HEK293T (cell line): ENCODE measurements at regions not wholly inside any gene's neighbourhood (a gene's known extent, or its start where the extent isn't known, plus 50 kb on each side); places are given as distances from the start of the nearest gene placed in this dataset.

ENCODE experiments used
- ARNT ChIP-seq: fragments of 450-650 bp; IDR thresholded peaks from 2 replicates; pipeline ENCODE4 v1.6.1; 2017; ENCODE audit warnings: mild to moderate bottlenecking
- BHLHE40 ChIP-seq: fragments of 450-650 bp; IDR thresholded peaks from 2 replicates; pipeline ENCODE4 v1.6.1; 2016; ENCODE audit warnings: mild to moderate bottlenecking, moderate library complexity, borderline replicate concordance
- ELF4 ChIP-seq: fragments of 450-650 bp; IDR thresholded peaks from 2 replicates; pipeline ENCODE4 v1.6.1; 2017; ENCODE audit warnings: antibody characterized with exemption
- FOXM1 ChIP-seq: fragments of 450-650 bp; IDR thresholded peaks from 2 replicates; pipeline ENCODE4 v1.6.1; 2017; ENCODE audit warnings: mild to moderate bottlenecking, borderline replicate concordance
- L3MBTL2 ChIP-seq: fragments of 450-650 bp; conservative IDR thresholded peaks from 2 replicates; pipeline ENCODE4 v1.6.1; 2016; ENCODE audit warnings: mild to moderate bottlenecking
- PKNOX1 ChIP-seq: fragments of 450-650 bp; IDR thresholded peaks from 2 replicates; pipeline ENCODE4 v1.6.1; 2016
- SP1 ChIP-seq: fragments of 450-650 bp; IDR thresholded peaks from 2 replicates; pipeline ENCODE4 v1.6.1; 2017
- SUZ12 ChIP-seq: fragments of 450-650 bp; IDR thresholded peaks from 2 replicates; pipeline ENCODE4 v1.6.1; 2016; ENCODE audit warnings: mild to moderate bottlenecking
- TARDBP ChIP-seq: fragments of 450-650 bp; IDR thresholded peaks from 2 replicates; pipeline ENCODE4 v1.6.1; 2016
- ZNF384 ChIP-seq: fragments of 450-650 bp; IDR thresholded peaks from 2 replicates; pipeline ENCODE4 v1.6.1; 2016

DNA sequence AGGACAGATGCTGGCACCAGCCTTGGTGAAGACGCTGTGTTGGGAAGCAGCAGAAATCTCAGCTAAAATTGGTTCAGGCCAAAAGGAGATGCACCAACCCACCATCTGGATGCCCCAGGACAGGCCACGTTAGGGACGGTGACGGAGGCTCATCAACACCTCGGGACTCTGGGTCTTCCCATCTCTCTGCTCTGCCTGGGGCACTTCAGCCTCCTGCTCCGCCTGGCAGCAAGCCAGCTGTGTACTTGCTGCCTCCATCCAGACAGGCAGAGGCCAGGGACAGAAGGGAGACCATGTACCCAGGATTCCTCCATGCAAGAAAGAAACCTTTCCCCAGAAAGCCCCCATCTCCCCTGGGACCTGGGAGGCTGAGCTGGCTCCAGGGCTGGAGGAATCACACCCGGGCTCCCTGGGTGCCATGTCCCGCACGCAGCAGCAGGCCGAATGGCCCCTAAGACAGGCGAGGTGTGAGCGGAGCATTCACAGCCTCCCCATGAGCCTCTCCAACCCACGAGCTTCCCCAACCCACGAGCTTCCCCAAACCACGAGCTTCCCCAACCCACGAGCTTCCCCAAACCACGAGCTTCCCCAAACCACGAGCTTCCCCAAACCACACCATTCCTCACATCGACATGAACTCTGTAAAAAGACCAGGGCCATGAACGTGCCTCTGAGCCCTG lies 274.5 kb downstream of the C16orf95 start:
- TF ChIP-seq TARDBP = no peak
- TF ChIP-seq PKNOX1 = no peak
- no peak for TF ChIP-seq ELF4
- TF ChIP-seq ZNF384 = no peak
- TF ChIP-seq BHLHE40 = no peak
- no peak for TF ChIP-seq SP1
- TF ChIP-seq ARNT = no peak
- TF ChIP-seq FOXM1 = no peak
- no peak for TF ChIP-seq SUZ12
- TF ChIP-seq L3MBTL2 = no peak
